ENCODE measurements at regions not wholly inside any gene's neighbourhood (a gene's known extent, or its start where the extent isn't known, plus 50 kb on each side); places are given as distances from the start of the nearest gene placed in this dataset.

DNA sequence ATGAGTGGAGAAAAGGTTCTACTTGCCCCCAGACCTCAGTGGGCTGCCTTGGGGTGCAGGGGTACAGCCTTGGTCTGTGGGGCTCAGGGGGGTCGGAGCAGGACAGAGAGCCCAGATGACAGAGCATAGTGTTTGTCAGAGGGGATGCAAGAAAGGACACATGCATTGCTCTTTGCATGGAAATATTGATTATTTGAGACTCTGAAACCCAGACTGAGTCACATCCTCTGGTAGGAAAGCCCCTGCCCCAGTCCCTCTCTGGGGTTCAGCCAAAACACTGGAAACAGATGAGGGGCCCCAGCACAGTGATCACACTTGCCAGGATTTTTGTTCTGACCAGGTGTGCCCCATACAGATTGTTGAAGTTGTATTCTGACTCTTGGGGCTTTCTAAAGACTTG lies 1094.4 kb downstream of the BCL11B start (continued):
- TF ChIP-seq, protein P1, sequence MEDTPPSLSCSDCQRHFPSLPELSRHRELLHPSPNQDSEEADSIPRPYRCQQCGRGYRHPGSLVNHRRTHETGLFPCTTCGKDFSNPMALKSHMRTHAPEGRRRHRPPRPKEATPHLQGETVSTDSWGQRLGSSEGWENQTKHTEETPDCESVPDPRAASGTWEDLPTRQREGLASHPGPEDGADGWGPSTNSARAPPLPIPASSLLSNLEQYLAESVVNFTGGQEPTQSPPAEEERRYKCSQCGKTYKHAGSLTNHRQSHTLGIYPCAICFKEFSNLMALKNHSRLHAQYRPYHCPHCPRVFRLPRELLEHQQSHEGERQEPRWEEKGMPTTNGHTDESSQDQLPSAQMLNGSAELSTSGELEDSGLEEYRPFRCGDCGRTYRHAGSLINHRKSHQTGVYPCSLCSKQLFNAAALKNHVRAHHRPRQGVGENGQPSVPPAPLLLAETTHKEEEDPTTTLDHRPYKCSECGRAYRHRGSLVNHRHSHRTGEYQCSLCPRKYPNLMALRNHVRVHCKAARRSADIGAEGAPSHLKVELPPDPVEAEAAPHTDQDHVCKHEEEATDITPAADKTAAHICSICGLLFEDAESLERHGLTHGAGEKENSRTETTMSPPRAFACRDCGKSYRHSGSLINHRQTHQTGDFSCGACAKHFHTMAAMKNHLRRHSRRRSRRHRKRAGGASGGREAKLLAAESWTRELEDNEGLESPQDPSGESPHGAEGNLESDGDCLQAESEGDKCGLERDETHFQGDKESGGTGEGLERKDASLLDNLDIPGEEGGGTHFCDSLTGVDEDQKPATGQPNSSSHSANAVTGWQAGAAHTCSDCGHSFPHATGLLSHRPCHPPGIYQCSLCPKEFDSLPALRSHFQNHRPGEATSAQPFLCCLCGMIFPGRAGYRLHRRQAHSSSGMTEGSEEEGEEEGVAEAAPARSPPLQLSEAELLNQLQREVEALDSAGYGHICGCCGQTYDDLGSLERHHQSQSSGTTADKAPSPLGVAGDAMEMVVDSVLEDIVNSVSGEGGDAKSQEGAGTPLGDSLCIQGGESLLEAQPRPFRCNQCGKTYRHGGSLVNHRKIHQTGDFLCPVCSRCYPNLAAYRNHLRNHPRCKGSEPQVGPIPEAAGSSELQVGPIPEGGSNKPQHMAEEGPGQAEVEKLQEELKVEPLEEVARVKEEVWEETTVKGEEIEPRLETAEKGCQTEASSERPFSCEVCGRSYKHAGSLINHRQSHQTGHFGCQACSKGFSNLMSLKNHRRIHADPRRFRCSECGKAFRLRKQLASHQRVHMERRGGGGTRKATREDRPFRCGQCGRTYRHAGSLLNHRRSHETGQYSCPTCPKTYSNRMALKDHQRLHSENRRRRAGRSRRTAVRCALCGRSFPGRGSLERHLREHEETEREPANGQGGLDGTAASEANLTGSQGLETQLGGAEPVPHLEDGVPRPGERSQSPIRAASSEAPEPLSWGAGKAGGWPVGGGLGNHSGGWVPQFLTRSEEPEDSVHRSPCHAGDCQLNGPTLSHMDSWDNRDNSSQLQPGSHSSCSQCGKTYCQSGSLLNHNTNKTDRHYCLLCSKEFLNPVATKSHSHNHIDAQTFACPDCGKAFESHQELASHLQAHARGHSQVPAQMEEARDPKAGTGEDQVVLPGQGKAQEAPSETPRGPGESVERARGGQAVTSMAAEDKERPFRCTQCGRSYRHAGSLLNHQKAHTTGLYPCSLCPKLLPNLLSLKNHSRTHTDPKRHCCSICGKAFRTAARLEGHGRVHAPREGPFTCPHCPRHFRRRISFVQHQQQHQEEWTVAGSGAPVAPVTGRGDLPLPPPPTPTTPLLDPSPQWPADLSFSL (CRISPR knock-in tag; IDR thresholded peaks at IDR 0.05), result no peak

DNA sequence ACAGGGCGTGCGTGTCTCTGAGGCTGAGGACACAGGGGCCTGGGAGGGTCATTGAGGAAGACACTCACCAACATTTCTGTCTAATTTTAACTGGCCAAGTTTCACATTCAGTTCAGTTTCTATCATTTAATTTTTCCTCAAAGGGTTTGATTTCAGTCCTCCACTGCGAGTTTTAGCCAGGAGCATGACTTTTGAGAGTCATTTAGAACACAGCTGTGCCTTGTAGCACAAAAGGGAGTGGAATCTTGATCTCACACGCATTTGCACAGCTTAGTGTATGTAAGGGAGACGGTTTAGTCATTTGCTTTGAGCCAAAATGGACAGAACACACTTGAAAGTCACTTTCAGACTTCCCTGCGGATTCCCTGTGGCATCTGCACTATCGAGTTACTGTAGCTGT lies 1090.8 kb downstream of the BCL11B start:
- H3K36me3 ChIP-seq (replicated peaks in 1 of 2; ENCODE audit: control insufficient read depth in 1 of 2, insufficient read depth in 2 of 2, low read length in 2 of 2), result no peaks in the 10 kb centered on the region
- no peak overlapping the region for H2AFZ ChIP-seq (ENCODE audit: low read length)
- H3K4me3 ChIP-seq (replicated peaks in 1 of 3; ENCODE audit: insufficient read depth in 1 of 3, low read depth in 2 of 3, low read length in 3 of 3), result no peak overlapping the region
- in situ Hi-C loops (cut with HindIII; ENCODE audit: extremely low pct_ligation_motif_present, low pct_unique_long_range_greater_than_20kb) (no loop called here), intact Hi-C loops (cut with micrococcal nuclease; ENCODE audit: unreplicated experiment) (no loop called here)
- H4K20me1 ChIP-seq (ENCODE audit: insufficient read depth, low read length), result no peaks in the 10 kb centered on the region
- DNase-seq (ENCODE audit: low spot score) (no peak), FAIRE-seq (no peak), ATAC-seq (no peak)
- no TSS peak for BruUV-seq (replicated peaks)
- H3K9ac ChIP-seq (ENCODE audit: insufficient read depth, low read depth, low read length), result no peak overlapping the region
- no peaks in the 10 kb centered on the region for H3K79me2 ChIP-seq (ENCODE audit: insufficient read depth, low read length)
- ChIA-PET CTCF (ENCODE audit: low intra/inter-chr PET ratio, low total read pairs) (no interaction called here), POLR2A (no interaction called here)
- peaks cover 28% of the 10 kb centered on the region for H3K9me3 ChIP-seq (ENCODE audit: low read length)
- 2% methylated on average over 7 of the region's 7 CpGs for WGBS (ENCODE audit: low lambda C conversion rate)
- H3K4me2 ChIP-seq (ENCODE audit: low read depth, low read length), result no peak overlapping the region
- no peaks in the 10 kb centered on the region for H3K27me3 ChIP-seq (ENCODE audit: control insufficient read depth in 1 of 2, insufficient read depth in 2 of 2, low read length in 2 of 2)
- no peaks in the 10 kb centered on the region for H3K4me1 ChIP-seq (ENCODE audit: insufficient read depth, low read length)
- no peak overlapping the region for H3K27ac ChIP-seq (ENCODE audit: extremely low read length, insufficient read depth, low read length)
- no peak for TF ChIP-seq HDAC6 (IDR thresholded peaks at IDR 0.05; ENCODE audit: low read depth, low read length)
- TF ChIP-seq, protein P2, sequence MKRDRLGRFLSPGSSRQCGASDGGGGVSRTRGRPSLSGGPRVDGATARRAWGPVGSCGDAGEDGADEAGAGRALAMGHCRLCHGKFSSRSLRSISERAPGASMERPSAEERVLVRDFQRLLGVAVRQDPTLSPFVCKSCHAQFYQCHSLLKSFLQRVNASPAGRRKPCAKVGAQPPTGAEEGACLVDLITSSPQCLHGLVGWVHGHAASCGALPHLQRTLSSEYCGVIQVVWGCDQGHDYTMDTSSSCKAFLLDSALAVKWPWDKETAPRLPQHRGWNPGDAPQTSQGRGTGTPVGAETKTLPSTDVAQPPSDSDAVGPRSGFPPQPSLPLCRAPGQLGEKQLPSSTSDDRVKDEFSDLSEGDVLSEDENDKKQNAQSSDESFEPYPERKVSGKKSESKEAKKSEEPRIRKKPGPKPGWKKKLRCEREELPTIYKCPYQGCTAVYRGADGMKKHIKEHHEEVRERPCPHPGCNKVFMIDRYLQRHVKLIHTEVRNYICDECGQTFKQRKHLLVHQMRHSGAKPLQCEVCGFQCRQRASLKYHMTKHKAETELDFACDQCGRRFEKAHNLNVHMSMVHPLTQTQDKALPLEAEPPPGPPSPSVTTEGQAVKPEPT (CRISPR knock-in tag; IDR thresholded peaks at IDR 0.05; ENCODE audit: low read depth), result no peak
- TF ChIP-seq SETDB1 (CRISPR knock-in tag; IDR thresholded peaks at IDR 0.05; ENCODE audit: borderline replicate concordance), result no peak
- no peak for TF ChIP-seq NFKB2 (CRISPR knock-in tag; IDR thresholded peaks at IDR 0.05; ENCODE audit: borderline replicate concordance)
- TF ChIP-seq, protein P3, sequence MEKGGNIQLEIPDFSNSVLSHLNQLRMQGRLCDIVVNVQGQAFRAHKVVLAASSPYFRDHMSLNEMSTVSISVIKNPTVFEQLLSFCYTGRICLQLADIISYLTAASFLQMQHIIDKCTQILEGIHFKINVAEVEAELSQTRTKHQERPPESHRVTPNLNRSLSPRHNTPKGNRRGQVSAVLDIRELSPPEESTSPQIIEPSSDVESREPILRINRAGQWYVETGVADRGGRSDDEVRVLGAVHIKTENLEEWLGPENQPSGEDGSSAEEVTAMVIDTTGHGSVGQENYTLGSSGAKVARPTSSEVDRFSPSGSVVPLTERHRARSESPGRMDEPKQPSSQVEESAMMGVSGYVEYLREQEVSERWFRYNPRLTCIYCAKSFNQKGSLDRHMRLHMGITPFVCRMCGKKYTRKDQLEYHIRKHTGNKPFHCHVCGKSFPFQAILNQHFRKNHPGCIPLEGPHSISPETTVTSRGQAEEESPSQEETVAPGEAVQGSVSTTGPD (CRISPR knock-in tag; IDR thresholded peaks at IDR 0.05), result no peak
- TF ChIP-seq ZNF235 (CRISPR knock-in tag; IDR thresholded peaks at IDR 0.05; ENCODE audit: borderline replicate concordance), result no peak
- TF ChIP-seq, protein P4, sequence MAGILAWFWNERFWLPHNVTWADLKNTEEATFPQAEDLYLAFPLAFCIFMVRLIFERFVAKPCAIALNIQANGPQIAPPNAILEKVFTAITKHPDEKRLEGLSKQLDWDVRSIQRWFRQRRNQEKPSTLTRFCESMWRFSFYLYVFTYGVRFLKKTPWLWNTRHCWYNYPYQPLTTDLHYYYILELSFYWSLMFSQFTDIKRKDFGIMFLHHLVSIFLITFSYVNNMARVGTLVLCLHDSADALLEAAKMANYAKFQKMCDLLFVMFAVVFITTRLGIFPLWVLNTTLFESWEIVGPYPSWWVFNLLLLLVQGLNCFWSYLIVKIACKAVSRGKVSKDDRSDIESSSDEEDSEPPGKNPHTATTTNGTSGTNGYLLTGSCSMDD (CRISPR knock-in tag; IDR thresholded peaks at IDR 0.05), result no peak
- TF ChIP-seq ZBTB39 (CRISPR knock-in tag; IDR thresholded peaks at IDR 0.05), result no peak
- TF ChIP-seq ZBTB38 (CRISPR knock-in tag; IDR thresholded peaks at IDR 0.05), result no peak

All from HepG2 (cell line).